Renal pelvis (tissue), 1 donor: ENCODE measurements at regions not wholly inside any gene's neighbourhood (a gene's known extent, or its start where the extent isn't known, plus 50 kb on each side); places are given as distances from the start of the nearest gene placed in this dataset.

ENCODE experiments used
- DNase-seq: peaks from one replicate; pipeline ENCODE4 v3.0.0-alpha.2; 2013

GRCh38 chr22:48588151-48588877, 1239.4 kb downstream of the BRD1 start:
- no peak for DNase-seq

- no peak for DNase-seq
Measured at GRCh38 chr22:48587236-48587865, 1240.3 kb downstream of the BRD1 start.

DNA sequence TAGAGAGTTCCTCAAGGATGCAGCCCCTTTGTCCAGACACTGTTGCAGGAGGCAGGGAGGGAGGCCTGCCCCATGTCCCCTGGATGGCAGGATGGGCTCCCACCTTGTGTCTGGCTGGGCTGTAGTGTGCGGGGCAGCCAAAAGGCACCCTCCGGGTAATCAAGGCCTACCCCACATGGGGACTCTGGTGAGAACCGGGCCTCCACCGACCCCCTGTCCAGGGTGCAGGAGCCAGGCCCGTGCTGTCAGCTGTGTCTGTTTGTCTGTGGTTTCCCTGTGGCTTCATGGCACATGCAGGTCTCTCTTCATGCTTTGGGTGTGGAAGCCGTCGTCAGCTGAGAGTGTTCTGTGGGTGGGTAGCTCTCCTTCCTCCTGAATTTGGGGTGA, 1240.9 kb downstream of the BRD1 start:
- DNase-seq = no peak

DNA sequence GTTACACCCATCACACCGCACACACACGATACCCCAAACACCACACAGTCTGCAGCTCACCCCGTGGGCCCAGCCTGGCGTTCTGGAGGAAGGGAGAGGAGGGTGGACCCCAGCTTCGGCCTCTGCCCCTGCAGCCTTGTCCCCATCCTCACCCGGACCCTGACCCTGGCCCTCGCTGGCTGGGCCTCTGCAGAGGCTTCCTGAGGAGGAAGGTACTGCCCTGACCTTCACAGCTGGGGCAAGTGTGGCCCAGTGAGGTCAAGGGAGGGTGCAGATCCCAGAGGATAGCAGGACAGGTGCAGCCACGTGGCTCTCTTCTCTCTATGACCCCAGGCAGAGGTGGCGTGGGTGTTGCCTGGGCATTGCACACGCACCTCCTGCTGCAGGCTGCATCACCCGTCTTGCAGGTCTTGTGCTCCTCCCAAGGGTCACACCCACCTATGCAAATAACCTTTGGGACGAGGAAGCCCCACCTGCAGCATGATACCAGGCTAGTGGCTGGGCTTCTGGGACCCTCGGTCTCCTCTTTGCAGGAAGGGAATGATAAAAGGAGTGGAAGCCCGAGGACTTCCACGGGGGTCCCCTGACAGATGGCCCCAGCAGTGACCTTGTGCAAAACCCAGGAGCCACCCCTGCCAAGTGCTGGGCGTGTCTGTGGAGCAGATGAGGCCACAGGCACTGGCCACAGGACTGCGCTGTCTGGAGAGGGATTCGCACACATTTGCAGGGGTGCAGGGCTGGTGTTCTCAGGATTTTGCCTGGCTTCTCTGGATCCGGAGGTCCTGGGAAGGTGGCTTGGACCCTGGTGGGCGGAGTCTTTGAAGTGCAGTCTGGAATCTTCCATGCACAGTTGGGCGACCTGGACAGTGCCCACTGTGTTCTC, 1241.5 kb downstream of the BRD1 start:
- DNase-seq = no peak

DNA sequence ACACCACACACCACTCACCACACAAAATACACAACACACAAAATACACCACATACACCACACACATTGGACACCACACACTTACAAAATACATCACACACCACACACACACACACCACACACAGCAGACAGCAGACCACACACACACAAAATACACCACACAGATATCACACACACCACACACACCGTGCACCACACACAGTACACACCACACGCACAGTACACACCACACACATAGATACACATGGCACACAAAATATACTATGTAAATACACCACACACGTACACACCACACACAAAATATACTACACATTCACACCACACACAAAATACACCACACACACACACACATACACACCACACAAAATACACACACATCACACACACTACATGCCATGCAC, 1243.5 kb downstream of the BRD1 start:
- DNase-seq = no peak

DNA sequence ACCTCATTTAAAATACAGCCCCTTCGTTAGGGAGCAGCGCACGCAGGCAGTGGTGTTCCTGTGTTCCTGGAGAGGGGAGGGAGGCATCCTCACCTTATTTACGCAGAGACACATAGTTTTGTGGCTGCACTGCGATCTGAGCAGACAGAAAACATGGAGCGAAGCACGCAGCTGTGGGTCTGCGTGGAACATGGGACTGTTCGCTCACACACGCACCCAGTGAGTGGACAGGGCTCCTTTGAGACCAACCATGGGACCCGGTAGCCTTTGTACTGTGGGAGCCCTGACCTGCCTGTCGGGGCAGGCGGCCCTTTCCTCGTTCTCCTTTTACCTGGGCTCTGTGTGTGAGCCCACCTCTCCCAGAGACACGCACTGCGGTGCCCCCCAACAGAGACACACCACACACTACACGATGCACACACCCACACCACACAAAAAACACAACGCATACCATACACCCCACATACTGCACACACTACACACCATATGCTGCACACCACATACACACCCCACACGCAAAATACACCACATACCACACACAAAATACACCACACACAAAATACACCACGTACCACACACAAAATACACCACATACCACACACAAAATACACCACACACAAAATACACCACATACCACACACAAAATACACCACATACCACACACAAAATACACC, 1245.7 kb downstream of the BRD1 start:
- no peak for DNase-seq

GRCh38 chr22:48581205-48581766, 1246.4 kb downstream of the BRD1 start:
- no peak for DNase-seq

- no peak for DNase-seq
Measured at GRCh38 chr22:48580481-48580970, 1247.1 kb downstream of the BRD1 start.

GRCh38 chr22:48579928-48580309, 1247.8 kb downstream of the BRD1 start:
- DNase-seq = no peak

DNA sequence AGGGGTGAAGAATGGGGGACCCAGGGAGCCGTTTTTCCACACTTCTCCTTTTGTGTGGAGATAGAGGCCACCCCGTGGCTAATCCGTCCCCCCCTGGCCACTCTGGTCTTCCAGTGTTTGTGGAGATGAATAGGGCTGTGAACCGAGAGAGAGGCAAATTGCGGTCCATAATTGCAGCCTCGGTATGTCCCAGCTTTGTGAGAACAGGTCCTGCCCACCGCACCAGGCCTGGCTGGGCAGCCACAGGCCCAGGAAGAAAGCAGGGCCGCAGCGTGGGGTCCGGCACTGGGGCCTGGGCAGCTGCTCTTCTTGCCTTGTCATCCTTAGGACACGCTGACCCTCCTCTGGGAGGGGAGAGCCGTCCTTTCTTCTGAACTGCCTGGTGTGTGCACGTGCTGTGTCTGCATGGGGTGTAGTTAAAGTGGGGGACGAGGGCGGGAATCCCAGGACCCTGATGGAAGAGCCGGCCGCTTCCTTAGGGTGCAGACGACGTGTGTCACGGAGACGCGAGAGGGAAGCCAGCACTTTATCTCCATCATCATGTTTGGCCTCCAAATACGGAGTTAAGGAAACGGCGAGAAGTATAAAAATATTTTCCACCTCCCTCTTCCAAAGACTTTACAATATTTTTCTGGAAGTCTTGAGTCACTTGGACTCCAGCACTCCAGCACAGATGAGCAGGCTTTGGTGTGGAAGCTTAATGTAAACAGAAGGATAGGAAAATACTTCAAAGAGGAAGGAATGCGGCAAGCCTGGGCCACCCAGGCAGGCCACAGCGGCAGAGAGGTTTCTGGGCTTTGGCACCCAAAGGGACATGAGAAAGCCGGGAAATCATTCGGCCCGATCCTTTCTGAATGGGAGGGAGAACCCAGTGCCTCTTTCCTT, 1248.4 kb downstream of the BRD1 start:
- no peak for DNase-seq

DNA sequence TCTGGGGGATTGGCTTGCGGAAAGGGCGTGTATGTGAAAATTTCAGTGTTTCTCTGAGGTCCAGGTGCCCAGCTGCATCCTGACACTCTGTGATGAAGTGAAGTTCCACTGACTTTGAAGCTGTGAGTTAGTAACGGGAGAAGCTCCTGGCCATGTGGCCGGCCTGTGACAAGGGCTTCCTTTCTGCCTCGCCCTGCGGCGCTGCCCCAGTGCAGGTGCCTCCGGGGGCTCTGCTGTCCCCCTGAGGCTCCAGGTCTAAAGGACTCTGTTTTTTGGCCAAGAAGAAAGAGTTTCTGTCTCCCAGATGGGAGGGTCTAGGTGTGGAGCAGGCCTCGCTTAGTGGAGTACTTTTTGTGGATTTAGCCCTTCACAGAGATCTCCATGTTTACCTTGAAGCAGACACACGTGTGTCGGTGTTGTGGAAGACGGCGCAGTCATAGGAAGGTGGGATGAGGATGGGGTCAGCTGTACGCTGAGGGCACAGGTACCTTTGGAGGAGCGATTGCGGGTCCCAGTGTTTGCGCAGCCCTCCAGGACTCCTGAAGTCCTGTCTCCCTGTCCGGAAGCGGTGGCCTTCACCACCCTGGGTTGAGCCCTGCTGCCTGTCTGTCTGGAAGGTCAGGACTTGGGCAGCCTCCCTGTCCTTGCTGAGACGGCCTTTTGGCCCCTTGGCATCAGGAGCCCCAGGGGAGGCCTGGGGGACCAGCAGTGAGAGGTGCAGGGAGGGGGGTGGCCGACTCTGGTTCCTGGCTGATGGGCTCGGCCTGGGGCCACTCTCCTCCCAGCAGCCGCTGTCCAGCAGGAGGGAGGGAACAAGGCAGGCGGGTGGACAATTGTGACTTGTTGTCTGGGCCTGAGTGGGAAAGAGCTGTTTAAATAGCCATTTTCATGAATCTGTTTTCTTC, 1249.3 kb downstream of the BRD1 start:
- DNase-seq = no peak

GRCh38 chr22:48577691-48578090, 1250.0 kb downstream of the BRD1 start:
- DNase-seq = no peak

- DNase-seq = no peak
Measured at GRCh38 chr22:48577014-48577690, 1250.5 kb downstream of the BRD1 start.

- no peak for DNase-seq
Measured at GRCh38 chr22:48576333-48577013, 1251.2 kb downstream of the BRD1 start.

- DNase-seq = no peak
Measured at GRCh38 chr22:48575618-48576332, 1251.9 kb downstream of the BRD1 start.

- peak; percentile 70 for DNase-seq
Measured at GRCh38 chr22:48574776-48575617, 1252.7 kb downstream of the BRD1 start.

DNA sequence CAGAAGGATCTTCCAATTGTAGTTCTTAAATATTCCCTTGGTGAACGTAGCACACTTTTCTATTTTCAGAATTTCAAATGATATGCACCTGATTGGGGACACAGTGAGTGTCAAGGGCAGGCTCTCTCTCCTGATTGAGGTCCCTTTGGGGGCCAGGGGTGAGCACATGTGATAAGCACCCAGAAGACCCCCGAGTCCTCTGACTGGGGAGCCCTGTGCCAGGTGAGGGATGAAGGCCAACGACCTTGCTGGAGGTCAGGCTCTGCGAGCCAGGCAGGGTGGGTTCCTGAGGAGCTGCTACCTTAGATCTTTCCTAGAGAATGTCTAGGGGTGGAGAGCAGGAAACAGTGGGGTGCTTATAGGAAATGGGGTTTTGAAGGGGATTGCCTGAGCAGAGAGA, 1253.9 kb downstream of the BRD1 start:
- DNase-seq = no peak
